CMK (cell line): ENCODE measurements at regions not wholly inside any gene's neighbourhood (a gene's known extent, or its start where the extent isn't known, plus 50 kb on each side); places are given as distances from the start of the nearest gene placed in this dataset.
"Not testable (repeated sequence)": the region's sequence is repeated elsewhere in the genome, so short reads cannot be mapped to it uniquely, and the experiment has no call there.

Source experiments
- DNase-seq: peaks from one replicate; pipeline ENCODE4 v3.0.0-alpha.2; 2010; ENCODE audit warnings: low read depth

- no peak for DNase-seq
Observed at GRCh38 chr5:54884195-54884536, 101.2 kb downstream of the ESM1 start.

DNA sequence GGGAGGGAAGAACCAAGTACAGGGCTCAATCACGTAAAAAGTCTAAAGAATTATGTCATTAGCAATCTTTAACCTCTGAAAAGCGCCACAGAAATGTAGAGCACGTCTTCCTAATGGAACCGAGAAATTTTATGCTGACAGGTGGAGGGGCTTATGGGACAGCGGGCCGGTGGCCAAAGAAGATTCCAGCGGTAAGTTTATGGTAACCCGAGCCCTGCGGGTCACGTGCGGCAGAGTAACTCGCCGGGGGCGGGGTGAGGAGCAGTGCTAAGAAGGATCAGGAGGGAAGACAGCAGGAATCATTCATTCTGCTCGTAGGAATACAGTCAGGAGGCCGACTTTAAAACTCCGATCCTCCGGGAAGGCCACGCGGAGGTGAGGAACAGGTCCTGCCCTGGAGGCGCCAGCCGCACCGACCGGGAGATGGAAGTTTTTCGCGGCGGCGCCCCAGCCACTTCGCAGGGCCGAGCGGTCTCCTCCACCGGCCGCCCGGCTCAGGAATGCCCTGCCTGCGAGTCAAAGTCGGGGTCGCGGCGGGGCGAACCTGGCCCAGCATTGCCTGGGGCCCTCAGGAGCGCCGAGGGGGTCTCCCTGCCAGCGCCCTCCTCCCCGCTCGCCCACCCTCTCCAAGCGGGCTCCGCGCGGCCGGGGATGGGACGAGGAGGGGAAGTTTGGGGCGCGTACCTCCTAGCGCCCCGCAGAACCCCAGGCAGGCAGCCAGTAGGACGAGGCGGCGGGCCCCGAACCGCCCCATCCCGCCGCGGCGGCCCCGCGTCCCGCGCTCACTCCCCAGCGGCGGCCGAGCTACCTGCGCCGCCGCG is 101.8 kb downstream of the ESM1 start:
- DNase-seq = no peak

DNA sequence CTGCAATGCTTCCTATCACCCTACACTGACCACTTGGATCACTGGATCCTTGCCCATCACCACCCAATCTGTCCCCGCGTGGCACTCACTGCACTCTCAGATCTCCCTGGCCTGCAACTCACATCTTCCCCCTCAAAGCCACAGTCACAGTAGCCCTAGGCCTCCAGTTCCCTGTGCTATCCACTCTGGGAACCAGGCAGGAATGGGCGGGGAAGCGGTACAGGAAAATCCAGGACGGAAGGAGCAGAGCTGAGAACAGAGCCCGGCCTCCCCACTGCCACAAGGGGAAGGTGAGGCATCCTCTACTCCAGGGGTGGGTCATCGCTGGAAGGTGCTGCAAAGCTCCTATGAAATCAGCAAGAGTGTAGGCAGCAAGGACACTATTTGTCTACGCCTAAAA is 102.6 kb downstream of the ESM1 start:
- no peak for DNase-seq

GRCh38 chr5:54882101-54882500 is 103.3 kb downstream of the ESM1 start:
- DNase-seq = no peak

DNA sequence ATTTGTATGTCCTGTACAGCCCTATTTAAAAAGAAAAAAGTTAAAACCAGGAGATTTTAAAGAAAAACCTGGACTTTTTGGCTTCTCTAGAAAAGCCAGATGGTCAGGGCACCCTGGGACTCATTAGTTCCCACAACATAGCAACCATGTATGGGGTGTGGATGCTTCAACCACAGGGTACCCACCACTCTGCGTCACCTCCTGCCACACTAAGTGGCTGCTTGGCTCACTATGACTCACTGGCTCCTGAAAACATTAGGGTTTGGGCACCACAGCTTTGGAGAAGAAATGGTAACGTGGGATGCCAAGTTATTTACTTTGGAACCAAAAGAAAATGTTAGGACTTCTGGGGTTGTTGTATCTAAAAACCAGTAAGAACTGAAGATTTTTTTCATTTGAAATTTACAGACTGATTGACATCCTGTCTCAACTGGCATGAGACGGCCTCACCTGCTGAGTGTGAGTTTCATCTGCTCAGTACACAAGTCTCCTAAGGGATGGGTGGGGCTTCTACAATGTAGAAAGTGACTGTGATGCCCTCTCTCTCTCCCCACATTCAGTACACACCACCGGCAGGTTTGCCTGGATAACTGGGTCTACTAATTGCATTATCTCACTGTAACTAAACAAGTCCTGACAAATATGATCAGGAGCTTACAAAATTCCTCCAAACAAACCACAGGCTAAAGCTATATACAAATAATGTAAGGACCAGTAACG is 103.9 kb downstream of the ESM1 start:
- DNase-seq = no peak

DNA sequence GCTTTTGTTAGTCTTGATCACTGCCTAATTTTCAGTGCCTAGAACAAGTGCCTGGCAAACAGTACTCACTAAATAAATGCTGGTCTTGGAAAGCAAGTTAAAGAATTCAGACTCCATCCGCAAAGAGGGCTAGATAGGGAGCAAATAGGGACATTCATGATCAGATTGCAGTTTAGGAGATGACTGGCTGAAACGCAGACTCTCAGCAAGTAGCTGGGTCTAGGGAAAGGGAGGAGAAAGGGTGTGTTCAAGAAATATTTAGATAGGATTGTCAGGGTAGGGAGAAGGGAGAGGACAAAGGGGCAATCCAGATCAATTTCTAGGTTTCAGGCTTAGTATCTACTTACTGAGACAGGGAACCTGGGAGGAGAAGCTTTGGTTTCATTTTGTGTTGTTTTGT is 108.4 kb downstream of the ESM1 start:
- DNase-seq = no peak

GRCh38 chr5:54876556-54876955 is 108.8 kb downstream of the ESM1 start:
- no peak for DNase-seq

GRCh38 chr5:54874337-54875021 is 110.9 kb downstream of the ESM1 start:
- DNase-seq = no peak

DNA sequence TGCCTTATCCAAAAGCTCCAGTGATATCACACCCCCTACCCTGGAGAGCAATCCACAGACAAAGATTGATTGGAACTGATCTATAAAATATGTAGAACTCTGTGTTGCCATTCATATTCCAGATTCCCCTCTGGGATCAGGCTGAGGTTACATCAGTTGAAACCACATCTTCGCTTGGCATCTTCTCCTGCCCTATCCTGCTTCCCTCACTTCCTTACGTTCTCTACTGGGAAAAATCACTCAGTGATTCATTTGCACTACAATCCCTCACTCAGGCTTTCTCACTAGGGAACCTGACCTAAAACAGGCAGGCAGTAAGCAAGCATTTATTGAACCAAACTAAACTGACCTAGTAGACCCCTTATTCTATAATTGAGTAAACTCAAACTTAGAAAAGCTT is 111.7 kb downstream of the ESM1 start:
- no peak for DNase-seq

- no peak for DNase-seq
Observed at GRCh38 chr5:54872810-54873209, 112.6 kb downstream of the ESM1 start.

GRCh38 chr5:54870271-54870670 is 115.1 kb downstream of the ESM1 start:
- no peak for DNase-seq

- DNase-seq = no peak
Observed at GRCh38 chr5:54869691-54870090, 115.7 kb downstream of the ESM1 start.

GRCh38 chr5:54868511-54869483 is 116.6 kb downstream of the ESM1 start:
- DNase-seq = no peak

DNA sequence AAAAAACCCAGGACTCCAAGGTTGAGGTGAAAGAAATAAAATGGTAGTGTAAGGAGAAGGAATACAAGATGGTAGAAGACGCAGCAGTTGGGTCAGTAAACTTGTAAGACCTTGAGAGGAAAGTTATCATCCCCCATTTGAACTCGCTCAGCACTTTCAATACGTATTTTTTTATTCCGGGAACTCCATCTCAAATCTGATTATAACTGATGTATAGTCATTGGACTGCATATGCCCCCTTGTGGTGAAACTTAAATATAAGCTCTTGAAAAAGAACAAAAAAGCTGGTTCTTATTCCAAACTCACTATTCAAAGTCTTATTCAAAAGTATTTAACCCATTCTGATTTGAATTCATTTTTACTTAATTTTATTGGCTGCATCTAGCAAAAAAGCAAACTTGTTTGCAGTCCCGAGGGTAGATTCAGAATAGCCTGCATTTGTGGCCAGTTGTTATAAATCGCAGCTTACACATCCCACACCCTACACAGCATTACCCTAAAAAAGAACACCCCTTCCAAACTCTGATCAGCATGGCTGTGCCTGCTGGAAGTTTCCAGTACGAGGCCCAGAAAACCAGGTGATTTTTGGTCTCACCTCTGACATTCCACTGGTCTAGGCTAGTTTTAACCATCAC is 118.0 kb downstream of the ESM1 start:
- DNase-seq = peak; percentile 14

DNA sequence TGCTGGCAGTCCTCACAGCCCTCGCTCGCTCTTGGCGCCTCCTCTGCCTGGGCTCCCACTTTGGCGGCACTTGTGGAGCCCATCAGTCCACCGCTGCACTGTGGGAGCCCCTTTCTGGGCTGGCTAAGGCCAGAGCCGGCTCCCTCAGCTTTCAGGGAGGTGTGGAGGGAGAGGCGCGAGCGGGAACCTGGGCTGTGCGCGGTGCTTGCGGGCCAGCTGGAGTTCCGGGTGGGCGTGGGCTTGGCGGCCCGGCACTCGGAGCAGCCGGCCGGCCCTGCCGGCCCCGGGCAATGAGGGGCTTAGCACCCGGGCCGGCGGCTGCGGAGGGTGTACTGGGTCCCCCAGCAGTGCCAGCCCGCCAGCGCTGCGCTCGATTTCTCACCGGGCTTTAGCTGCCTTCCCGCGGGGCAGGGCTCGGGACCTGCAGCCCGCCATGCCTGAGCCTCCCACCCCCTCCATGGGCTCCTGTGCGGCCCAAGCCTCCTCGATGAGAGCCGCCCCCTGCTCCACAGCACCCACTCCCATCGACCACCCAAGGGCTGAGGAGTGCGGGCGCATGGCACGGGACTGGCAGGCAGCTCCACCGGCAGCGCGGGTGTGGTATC is 120.4 kb downstream of the ESM1 start:
- DNase-seq = not testable (repeated sequence)

DNA sequence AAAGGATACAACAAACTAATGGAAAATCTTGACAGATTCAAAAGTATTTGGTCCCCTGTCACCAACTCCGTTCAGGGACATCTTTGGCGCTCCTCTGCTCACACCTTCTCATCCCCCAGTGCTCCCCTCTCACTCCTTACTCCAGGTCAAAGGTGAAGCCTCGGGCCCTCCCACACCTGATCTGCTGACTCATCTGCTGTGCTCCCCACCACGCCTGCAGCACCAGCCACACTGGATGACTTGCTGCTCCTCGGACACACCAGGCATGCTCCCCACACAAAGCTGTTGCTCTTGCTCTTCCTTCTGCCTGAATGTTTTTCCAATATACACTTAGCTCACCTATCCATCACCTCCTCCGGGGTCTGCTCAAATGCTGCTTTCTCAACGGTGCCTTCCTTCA is 123.4 kb downstream of the ESM1 start:
- no peak for DNase-seq

DNA sequence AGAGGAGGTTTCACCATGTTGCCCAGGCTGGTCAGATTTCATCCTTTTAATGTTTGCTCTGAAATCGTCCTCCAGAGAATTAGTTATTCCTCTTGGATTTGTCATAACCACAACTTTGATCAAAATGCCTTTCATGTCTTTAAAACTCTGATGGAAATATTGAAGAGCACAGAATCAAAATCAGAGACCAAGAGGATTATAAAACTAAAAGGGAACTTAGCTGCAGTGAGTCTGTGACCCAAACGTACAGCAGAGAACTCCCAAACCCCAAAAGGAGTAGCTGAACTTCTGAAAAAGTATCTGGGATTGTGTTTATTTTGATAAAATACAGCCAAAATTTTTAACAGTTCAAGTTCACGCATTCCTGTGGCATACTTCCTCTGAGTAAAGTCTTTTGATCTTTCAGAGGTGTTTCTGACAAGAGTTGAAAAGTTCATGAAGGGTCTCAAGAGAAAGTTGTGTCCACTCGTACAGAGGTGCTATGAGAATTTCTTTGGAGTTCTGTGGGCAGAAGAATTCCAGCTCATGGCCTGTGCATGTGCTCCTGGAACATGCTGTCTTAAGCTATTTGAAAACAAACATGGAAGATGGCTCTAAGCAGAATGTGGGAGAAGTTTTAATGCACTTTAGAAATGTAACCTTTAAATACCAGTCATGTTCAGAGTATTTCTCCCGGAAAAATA is 124.0 kb downstream of the ESM1 start:
- no peak for DNase-seq

GRCh38 chr5:54860321-54860720 is 125.1 kb downstream of the ESM1 start:
- no peak for DNase-seq

DNA sequence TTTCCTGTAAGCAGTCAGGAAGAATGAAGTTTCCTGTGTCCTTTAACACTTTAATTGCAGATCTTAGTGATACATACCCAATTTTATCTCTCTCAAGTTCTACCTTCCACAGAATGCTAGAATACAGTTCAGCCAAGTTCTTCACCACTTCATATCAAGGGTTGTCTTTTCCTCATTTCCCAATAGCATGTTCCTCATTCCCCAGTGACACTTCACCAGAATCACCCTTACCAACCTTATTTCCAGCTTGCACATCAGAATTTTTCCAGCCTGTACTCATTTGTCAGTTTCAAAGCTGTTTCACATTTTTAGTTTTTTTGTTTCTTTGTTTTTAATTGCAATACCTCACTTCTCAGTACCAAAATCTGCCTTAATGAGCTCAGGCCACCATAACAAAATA is 126.1 kb downstream of the ESM1 start:
- no peak for DNase-seq

- DNase-seq = no peak
Observed at GRCh38 chr5:54854883-54855581, 130.4 kb downstream of the ESM1 start.
